PC-3 (cell line): ENCODE measurements at regions not wholly inside any gene's neighbourhood (a gene's known extent, or its start where the extent isn't known, plus 50 kb on each side); places are given as distances from the start of the nearest gene placed in this dataset.

Source experiments
- EZH2phosphoT487 ChIP-seq: fragments of 300-600 bp; sonication (generic); IDR thresholded peaks from 2 replicates; pipeline ENCODE4 v1.6.1; 2018; ENCODE audit warnings: mild to moderate bottlenecking, antibody characterized with exemption, low read length, borderline replicate concordance
- TF ChIP-seq, protein P1 (sequence below): fragments of 300-600 bp; sonication (generic); conservative IDR thresholded peaks from 2 replicates; pipeline ENCODE4 v1.5.1; 2017; ENCODE audit warnings: antibody characterized with exemption, low read depth, mild to moderate bottlenecking, low read length

- TF ChIP-seq, protein P1, sequence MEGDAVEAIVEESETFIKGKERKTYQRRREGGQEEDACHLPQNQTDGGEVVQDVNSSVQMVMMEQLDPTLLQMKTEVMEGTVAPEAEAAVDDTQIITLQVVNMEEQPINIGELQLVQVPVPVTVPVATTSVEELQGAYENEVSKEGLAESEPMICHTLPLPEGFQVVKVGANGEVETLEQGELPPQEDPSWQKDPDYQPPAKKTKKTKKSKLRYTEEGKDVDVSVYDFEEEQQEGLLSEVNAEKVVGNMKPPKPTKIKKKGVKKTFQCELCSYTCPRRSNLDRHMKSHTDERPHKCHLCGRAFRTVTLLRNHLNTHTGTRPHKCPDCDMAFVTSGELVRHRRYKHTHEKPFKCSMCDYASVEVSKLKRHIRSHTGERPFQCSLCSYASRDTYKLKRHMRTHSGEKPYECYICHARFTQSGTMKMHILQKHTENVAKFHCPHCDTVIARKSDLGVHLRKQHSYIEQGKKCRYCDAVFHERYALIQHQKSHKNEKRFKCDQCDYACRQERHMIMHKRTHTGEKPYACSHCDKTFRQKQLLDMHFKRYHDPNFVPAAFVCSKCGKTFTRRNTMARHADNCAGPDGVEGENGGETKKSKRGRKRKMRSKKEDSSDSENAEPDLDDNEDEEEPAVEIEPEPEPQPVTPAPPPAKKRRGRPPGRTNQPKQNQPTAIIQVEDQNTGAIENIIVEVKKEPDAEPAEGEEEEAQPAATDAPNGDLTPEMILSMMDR = no peak
- TF ChIP-seq EZH2phosphoT487 = no peak
Measured at GRCh38 chr7:9937944-9938631, 1035.6 kb upstream of the PHF14 start.
